Activated gamma-delta T cell treated with Interleukin-2 at 50 U/mL for 16 hours (primary cell): ENCODE measurements at regions not wholly inside any gene's neighbourhood (a gene's known extent, or its start where the extent isn't known, plus 50 kb on each side); places are given as distances from the start of the nearest gene placed in this dataset.
"Not testable (repeated sequence)": the region's sequence is repeated elsewhere in the genome, so short reads cannot be mapped to it uniquely, and the experiment has no call there.

Experiments
- DNase-seq: peaks from one replicate; pipeline ENCODE4 v3.0.0-alpha.2; 2020

DNA sequence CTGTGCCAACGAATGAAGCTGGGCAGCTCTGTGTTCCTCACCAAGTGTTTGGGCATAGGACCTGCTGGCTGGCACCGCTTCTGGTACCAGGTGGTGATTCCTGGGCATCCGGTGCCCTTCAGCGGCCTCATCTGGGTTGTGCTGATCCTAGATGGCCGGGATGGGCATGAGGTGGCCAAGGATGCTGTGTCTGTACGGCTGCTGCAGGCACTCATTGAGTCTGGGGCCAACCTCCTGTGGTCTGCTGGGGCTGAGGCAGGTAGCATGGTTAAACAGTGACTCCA lies 96.1 kb upstream of the PLEKHM1 start:
- not testable (repeated sequence) for DNase-seq

DNA sequence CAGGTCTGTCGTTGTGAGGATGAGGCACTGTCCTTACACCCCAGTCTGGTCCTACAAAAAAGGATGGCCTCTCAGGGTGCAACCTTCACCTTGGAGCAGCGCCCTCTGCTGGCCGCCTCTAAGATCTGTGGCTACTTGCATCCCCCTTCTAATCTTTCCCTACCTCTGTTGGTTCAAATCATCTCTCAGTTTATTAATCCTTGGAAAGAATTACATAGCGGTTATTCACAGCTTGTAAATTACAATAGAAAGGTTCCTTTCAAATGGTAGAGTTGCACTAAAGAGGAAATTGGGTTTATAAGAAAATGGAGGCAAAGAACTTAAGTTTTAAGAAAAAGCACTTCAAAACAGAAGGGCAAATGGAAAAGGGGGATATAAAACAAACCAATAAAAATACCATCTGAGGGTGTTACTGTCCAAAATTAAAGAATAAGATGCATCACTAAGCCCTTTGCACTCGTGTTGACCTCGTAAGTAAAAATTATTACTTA lies 102.0 kb upstream of the PLEKHM1 start:
- peak; percentile 74 for DNase-seq

DNA sequence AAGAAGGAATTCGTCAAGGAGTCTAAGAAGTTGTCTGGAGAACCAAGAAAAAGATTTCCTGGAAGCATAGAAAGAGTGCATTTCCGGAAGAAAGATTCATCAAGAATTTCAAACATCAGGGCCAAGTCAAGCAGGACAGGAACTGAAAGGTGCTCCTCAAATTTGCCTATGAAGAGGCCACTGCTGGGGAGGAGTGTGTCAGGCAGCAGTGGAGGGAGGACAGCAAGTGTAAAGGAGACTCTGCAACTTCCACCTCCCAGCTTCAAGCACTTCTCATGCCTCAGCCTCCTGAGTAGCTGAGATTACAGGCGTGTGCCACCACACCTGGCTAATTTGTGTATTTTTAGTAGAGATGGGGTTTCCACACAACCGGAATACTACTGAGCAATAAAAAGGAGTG lies 105.8 kb upstream of the PLEKHM1 start:
- not testable (repeated sequence) for DNase-seq

DNA sequence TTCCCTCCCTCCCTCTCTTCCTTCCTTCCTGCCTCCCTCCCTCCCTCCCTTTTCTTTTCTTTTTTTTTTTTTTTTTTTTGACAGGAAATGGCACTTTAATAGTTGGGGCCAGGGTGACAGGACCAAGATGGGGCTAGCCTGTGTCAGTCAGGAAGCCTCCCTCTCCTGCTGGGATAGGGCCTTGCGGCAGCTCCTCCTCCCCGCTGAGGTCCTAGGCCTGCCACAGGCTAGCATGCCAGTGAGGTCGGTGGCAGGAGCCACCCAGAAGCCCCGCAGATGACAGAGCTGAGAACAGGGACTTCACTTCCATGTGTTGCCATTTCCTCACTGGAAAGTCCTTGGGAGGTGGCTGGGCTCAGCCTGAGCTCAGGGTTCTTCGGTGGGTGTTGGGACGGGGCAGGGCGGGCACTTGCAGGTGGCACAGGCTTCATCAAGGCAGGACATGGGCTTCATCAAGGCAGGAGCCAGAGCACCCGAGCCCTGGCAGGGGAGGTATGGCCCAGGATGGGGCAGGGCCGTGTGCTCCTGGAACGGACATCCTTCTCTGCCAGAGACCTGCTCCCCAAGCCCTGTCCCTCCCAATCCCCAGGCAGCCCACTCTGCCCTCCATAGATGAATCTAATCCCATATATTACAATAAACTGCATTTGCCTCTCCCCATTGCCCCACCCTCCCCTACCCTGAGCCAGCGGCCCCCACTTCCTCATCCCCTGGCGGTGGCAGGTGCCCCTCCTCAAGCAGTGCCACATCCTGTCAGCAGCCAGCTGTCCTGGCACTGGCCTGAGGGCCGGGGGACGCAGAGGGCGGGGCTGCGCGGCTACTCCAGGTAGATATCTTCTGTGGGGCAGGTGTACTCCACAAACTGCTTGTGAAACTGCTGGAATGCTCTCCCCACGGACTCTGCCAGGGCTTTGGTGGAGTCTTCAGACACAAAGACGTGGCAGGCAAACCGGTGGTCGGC lies 109.8 kb upstream of the PLEKHM1 start:
- not testable (repeated sequence) for DNase-seq

DNA sequence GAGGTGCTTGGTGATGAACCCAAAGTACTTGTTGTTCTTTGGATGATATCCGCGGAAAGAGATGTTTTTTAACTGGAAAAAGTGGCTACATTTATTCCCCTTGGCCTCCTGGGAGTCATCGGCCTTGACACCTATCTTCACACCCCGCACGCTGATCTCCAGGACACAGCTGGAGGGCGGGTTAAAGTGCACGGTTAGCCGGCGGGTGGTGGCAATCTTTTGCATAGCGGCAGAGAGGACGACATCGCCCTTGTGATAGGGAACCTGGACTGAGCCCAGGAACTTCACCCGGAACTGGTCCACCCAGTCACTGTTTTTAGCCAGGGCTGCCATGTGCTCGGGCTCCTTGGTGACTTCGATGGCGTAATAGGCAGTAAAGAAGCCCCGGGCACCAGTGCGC lies 110.5 kb upstream of the PLEKHM1 start:
- not testable (repeated sequence) for DNase-seq

DNA sequence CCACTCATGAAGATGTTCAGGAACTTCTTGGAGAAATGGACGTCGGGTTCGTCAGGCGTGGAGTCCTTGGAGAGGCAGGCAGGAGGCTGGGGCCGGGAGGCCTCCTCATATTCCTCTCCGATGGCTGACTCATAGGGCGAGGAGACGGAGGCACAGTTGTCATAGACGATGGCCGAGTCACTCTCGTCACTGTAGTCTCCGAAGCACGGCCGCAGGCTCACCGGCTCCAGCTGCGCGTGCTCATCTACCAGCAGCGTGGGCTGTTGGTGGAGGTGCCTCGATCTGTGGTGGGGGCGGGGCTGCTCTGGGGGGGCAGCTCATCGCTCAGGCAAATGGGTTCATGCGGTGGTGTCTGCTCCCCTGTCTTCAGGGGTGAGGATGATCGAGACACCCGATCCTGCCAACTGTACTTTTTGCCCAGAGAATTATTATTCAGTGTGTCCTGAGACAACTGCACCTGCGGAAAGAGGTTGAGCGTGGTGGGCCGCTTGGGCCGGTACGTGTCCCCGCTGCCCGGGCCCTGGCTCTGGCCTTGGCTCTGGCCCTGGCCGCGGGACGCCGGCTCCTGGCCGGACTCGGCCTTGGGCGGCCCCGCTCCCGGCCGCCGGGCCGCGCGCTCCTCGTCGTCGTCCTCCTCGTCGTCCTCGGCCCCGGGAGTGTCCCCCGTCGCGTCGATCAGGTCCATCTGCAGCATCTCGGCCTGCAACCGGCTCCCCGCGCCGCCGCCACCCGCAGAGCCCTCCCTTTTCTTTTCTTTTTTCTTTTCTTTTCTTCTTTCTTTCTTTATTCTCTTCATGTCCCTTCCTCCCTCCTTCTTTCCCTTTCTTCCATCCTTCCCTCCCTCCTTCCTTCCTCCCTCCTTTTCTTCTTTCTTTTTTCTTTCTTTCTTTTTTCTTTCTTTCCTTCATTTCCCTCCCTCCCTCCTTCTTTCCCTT lies 111.4 kb upstream of the PLEKHM1 start:
- DNase-seq, result not testable (repeated sequence)

DNA sequence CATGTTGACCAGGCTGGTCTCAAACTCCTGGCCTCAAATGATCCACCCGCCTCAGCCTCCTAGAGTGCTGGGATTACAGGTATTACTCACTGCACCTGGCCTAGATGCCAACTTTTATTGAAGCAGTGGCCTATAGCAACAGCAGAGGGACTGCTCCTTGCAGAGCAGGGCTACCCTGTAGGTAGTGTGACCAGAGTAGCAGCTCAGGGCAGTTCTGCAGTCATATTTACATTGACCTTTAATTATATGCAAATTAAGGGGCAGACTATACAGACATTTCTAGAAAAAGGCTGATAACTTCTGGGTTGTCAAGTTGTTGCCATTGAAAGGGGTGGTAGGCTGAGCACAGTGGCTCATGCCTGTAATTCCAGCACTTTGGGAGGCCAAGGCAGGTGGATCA lies 115.2 kb upstream of the PLEKHM1 start:
- not testable (repeated sequence) for DNase-seq

DNA sequence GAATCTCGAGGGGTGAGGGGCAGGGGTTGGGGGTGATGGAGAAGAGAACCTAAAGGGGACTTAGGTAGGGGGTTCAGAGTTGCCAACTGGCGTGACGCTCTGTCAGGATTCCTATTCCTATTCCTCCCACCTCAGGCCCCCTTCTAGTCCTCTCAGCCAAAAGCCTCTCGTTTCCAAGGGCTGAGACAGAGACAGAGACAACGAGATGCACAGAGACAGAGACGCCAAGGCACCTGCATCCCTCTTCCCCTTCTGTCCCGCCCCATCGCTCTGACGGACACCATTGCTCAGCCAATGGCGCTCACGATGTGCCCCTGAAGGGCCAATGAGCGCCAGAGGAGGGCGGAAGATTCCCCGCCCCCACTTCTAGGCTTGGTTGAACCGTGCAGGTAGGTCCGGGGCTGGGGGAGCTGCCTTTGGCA lies 129.5 kb upstream of the PLEKHM1 start:
- DNase-seq, result peak; percentile 83

DNA sequence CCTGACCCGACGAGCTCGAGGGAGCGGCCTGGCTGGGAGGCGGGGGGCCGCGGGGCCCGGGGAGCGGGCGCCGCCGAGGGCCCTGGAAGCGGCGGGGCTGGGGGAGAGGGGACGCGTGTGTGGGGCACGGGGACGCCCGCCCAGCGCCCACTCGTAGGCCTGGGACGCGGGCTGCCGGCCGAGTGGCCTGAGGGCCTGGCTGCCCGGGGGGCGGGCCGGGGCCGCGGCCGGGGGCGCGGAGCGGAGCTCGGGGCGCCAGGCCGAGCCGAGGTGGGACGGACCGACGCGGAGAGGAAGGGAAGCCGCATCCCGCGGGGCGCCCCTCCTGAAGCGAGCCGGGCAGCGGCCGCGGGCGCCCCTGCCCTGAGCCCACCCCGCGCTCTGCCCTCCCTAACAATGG lies 129.9 kb upstream of the PLEKHM1 start:
- DNase-seq, result not testable (repeated sequence)

DNA sequence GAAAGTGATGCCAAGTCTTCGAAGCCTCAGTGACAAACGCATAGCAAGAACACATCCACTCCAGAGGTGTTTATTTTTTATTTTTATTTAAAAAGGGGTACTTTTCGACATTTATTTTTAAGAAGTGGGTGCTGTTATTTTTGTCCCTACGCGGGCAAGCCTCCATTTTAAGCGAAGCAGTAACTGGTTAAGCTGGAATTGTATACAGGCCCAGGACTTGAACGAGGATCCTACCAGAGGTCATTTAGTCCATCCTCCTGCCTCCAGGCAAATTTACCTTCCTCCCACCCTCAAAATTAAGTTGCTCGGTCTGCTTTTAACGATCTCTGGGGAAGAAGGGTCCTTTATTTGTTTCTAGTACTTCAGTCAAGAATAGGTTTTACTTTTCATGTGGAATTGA lies 130.6 kb upstream of the PLEKHM1 start:
- not testable (repeated sequence) for DNase-seq

DNA sequence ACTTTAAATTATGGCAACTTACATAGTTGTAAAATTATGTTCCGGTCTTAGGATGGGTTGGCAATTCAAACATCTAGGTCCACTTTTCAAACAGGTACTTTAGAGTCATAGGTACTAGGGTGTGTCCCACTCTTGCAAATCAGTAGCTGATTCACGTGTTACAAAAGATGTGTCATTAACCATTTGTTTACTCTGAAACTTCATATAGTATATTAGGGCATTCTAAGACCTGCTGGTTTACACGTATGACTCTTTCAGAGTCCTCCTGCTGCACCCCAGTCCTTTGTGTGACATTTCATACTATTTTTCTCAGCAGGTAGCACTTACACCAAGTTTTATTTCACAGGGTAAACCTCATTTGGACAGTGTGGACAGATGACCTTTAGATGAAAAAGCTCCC lies 131.8 kb upstream of the PLEKHM1 start:
- not testable (repeated sequence) for DNase-seq

DNA sequence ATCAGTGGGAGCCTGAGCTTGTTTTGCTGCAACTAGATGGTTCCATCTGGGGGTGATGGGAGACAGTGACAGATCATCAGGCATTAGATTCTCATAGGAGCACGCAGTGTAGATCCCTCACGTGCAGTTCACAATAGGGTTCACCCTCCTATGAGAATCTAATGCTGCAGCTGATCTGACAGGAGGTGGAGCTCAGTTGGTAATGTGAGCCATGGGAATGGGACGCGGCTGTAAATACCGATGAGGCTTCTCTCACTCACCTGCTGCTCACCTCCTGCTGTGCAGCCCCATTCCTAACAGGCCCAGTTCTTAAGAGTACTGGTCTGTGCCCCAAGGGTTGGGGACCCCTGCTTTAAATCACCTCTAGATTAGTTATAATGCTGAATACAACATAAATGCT lies 137.5 kb upstream of the PLEKHM1 start:
- no peak for DNase-seq

DNA sequence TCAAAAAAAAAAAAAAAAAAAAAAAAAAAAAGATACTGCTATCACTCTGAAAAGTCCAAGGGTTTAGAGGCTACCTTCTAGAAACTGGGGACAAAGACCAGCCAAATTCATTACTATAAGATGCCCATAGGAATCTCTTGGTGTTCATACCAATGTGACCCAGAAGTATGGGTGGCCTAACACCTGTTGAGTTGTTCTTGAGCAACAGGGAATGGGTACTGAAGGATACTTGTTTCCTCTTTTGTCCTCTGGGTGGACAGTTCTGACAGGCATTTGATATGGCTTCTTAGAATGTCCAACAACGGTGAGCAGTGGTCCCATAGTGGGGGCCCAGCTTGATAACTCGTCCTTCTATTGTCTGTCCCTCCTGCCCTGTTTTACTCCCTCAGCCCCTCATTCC lies 141.4 kb upstream of the PLEKHM1 start:
- no peak for DNase-seq

DNA sequence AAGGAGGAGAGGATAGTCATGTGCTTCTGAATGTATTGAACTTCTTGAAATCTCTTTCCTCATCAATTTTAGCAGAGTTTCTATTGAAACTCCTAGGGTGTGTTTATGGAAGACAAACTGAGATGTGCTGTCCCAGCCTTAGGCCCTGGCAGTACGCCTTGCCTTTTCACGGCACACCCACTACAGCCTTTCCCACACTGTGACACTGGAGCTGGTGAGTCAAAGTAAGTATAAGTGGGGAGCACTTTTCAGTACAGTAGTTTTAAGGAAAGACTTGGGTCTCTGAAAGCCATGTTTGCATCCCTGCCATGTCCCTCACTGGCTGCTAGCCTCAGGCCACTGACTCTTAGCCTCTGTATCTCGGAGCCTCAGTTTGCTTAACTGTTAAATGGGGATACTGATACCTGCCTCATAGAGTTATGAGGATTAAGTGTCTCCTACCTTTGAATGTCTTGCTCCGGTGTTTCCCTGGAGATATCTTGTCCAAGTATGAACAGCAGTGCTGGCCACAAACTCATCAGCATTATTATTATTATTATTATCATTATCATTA lies 144.7 kb upstream of the CRHR1 start:
- DNase-seq, result no peak

DNA sequence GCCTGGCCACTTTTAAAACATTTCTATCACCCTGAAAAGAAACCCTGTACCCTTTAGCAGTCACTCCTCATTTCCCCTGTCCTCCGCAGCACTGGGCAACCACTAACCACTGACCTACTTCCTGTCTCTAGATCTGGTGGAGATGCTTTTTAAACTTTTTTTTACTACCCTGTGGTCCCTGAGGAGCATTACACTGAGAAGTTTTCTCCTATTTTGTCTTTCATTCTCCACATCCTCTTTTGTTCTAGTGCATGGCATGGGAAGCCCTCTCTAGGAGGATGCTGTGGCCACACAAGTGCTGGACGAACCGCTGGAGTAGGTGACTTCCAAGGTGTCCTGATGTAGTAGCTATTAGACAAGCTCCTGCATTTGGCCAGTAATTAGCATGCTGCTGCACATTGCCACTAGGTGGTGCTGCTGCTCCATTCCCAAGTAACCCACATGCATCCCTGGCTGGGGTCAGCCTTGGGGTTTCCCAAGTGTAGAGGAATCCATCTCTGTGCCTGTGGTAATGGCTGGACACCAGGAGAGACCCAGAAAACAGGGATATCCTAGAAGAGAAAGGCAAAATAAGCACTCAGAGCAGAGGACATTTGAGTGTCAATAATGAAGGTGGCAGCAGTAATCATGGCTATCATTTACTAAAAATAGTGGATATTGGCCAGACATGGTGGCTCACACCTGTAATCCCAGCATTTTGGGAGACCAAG lies 143.8 kb upstream of the CRHR1 start:
- DNase-seq, result peak; percentile 66

DNA sequence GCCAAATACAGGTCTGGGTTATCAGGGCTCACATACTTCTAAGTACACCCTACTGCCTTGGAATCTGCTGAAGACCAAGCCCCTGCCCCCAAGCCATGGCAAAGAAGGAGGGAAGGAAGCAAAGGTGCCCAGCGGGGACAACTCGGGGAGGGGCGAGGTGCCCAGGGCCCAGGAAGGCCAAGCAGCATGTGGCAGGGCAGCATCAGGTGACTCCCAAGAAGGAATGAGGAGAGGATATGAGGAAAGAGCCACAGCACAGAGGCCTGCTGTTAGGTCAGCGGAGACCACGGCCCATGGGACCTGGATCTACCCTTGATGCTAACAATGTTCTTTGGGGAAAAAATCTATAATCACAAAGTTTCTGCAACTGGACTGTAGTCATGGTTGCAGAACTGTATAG lies 142.6 kb upstream of the CRHR1 start:
- DNase-seq, result no peak

DNA sequence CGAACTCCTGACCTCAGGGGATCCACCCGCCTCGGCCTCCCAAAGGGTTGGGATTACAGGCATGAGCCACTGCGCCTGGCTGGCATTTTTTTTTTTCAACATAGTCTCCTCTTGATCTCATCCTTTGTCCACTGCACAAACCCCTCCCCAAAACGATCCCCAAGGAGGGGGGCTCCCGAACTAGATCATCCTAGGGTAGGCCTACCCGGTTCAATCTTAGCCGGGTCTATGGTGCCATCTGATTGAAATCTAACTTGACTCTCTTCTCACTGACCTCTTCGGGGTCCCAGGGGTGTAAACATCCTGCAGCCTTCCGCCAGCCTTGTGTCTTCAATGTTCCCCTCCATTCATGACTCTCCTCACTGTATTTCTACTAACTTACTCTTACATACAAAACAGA lies 140.5 kb upstream of the CRHR1 start:
- no peak for DNase-seq

DNA sequence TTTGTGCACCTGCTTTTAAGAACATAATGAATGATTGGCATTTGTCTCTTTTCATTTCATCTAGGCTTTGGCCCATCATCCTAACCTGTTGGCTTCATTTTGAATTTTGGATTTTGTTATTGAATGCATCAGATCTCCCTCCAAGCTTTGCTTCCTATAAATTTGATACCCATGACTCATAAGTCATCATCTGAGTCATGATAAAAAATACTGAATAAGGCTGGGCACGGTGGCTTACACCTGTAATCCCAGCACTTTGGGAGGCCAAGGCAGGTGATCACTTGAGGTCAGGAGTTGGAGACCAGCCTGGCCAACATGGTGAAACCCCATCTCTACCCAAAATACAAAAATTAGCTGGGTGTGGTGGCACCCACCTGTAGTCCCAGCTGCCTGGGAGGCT lies 139.5 kb upstream of the CRHR1 start:
- not testable (repeated sequence) for DNase-seq

DNA sequence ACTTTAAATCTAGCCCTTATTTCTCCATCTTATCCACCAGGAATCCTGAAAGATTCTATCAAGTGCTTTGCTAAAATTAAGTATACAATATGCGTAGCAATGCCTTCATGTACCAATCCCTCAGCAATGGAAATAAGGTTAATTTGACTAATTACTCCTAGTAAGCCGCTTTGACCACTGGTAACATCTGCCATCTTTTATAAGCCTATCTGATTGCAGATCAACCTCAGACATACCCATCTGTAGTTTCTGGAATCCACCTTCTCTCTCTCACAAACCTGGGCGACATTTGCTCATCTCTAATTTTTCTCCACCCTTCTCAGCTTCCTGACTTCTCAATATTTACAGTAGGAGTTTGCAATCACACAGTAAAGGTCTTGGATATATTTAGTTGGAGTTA lies 138.8 kb upstream of the CRHR1 start:
- no peak for DNase-seq

DNA sequence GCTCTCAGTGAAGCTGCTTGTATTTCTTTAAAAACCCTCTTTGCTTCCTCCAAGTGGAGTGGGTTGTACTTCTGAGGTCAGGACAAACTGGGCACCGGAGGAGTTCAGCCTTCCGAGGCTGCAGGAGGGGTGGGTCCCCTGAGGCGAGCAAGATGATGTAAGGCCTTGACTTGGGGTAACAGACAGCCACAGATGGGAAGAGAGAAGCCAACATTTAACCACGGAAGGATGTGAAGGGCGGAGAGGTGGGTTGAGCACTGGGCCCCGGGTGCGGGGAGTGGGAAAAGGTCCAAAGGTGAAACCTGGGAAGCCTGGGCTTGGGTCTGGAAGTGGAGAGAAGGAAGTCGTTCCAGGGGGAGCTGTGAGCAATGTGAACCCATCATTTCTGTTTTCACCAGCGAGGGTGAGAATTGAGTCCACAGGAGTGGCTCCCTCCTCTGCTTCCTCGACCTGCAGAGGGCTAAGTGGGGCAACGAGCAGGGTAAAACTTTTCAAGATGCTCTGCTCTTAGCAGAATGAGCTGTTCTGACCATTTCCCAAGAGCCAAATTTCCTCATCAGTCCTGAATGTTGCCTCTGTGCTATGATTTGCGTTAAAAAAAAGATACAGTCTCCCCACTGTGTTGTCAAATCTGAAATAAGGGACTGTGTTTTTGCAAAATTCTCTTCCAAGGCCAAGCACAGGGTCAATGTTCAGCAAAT lies 137.7 kb upstream of the CRHR1 start:
- DNase-seq, result no peak

DNA sequence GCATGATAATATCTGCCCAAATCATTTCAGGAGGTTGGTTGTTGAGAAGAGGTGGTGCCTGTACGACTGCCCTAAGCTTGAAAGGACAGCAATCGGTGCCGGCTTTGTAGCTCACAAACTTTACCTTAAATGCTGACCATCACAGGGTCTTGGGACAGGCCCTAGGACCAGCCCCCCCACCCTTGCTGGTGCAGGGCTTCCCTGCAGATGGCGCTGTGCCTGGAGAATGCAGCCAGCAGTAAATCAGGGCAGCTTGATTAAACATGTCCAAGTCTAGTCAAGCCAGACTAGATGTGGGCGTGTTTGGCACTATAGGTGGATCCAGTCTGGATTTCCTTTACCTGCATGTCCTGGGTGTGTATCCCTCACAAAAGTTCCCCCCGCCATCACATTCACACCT lies 135.5 kb upstream of the CRHR1 start:
- no peak for DNase-seq

DNA sequence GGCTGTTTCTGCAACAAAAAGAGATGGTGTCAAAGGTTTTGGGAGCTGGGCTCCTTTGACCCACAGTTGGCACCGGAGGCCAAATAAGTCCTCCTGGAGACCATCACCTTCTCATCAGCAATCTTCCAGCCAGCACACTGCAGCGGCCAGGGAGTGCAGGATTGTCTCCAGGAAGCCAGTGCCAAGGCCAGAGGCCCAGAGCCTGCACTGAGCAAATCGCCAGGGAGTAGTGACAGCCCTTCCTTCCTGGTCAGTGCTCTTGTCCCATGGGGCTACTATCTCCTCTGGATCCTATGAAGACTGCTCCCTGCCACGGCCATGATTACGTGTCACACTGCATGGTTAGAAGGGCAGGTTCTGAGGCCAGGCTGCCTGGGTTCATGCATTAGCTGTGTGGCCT lies 134.3 kb upstream of the CRHR1 start:
- no peak for DNase-seq
